Astrocyte of the spinal cord (primary cell): ENCODE measurements at regions not wholly inside any gene's neighbourhood (a gene's known extent, or its start where the extent isn't known, plus 50 kb on each side); places are given as distances from the start of the nearest gene placed in this dataset.
A peak's percentile ranks its signal among the peaks of the same experiment; 100 is the strongest.

Source experiments
- DNase-seq: peaks from one replicate; pipeline ENCODE4 v3.0.0; 2011; ENCODE audit warnings: low read depth, low spot score
- H3K4me3 ChIP-seq: 2 replicates; pipeline ENCODE4 v1.5.1; 2011; ENCODE audit warnings: low read depth, mild to moderate bottlenecking, low read length, moderate library complexity
- CTCF ChIP-seq: IDR thresholded peaks from 2 replicates; pipeline ENCODE4 v1.5.1; 2012; ENCODE audit warnings: low read depth, mild to moderate bottlenecking, low read length, inconsistent platforms
- in situ Hi-C: cut with HindIII; loops from 2 replicates; pipeline ENCODE4 v1.10.0; 2017; ENCODE audit warnings: low sequenced_read_pairs

DNA sequence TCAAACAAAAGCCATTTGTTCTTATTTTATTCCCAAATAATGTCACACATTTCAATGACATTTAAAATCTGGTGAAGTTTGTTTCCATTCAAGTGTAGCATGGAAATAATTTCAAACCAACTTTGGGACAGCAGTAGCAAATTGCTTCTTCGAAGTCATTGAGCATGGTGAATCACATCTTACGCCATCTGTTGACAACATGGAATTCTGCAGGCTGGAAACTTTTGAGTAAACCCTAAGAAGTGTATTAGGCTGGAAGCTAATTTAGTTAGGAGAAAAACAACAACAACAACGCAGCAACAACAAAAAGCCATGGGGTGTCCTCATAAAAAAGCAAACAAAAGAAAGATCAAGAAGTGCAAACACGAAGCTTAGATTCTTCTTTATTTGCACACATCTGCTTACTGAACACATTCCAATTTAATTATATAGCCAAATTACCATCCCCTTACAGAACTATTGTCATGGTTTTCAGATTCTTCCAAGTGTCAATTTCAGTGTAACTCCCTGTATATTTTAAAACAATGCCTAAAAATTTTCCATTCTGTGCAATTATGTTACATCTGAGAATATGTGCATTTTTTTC lies 659.0 kb upstream of the CDH7 start:
- peak; percentile 18 for DNase-seq
- in situ Hi-C loops, result no loop called here
- peak; percentile 48 for TF ChIP-seq CTCF

GRCh38 chr18:65082907-65083306 lies 667.9 kb upstream of the CDH7 start:
- DNase-seq, result no peak
- in situ Hi-C loops, result no loop called here
- no peak for TF ChIP-seq CTCF
- H3K4me3 ChIP-seq, result no peak overlapping the region

More for the DNA sequence above, 659.0 kb upstream of the CDH7 start:
- H3K4me3 ChIP-seq, result no peak overlapping the region

DNA sequence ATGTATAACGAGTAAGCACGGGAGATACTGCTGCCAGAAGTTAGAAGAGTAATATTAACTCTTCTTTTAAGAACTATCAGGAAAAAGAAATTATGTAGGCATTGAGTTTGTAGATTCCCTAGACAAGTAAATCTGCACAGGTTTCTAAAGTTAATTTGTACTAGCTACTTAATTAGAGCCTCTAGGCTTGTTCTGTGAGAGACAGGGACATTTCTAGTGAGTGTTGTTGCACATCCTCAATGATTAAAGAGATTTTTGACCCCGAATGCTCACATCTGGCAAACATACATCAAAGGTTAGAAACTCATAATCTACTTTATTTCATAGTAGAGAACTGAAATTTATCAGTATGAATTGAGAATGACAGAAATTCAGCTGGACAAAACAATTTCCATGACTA lies 669.0 kb upstream of the CDH7 start:
- no peak overlapping the region for H3K4me3 ChIP-seq
- no peak for TF ChIP-seq CTCF
- in situ Hi-C loops, result no loop called here
- DNase-seq, result no peak

- TF ChIP-seq CTCF, result no peak
- DNase-seq, result no peak
- no peak overlapping the region for H3K4me3 ChIP-seq
- in situ Hi-C loops, result no loop called here
Observed at GRCh38 chr18:65073060-65073550, 677.7 kb upstream of the CDH7 start.

GRCh38 chr18:65057439-65058083 lies 693.3 kb upstream of the CDH7 start:
- in situ Hi-C loops, result no loop called here
- H3K4me3 ChIP-seq, result no peak overlapping the region
- DNase-seq, result no peak
- TF ChIP-seq CTCF, result no peak

- no peak for DNase-seq
- H3K4me3 ChIP-seq, result no peak overlapping the region
- in situ Hi-C loops, result no loop called here
- TF ChIP-seq CTCF, result no peak
Observed at GRCh38 chr18:65056575-65056974, 694.2 kb upstream of the CDH7 start.
